SK-N-SH (cell line): ENCODE measurements at regions not wholly inside any gene's neighbourhood (a gene's known extent, or its start where the extent isn't known, plus 50 kb on each side); places are given as distances from the start of the nearest gene placed in this dataset.

Experiments used
- CTCF ChIA-PET: fragments of 300-600, 350-600 bp; formaldehyde crosslinking; extraction: SDS; loops from one replicate; lab custom pipeline; 2021; lab: Yijun Ruan, JAX
- POLR2A ChIA-PET: fragments of 350-600 bp; sonication (Branson Sonifier 250); formaldehyde crosslinking; extraction: SDS; loops from one replicate; lab custom pipeline; 2020; ENCODE audit warnings: antibody characterized with exemption, inconsistent platforms; lab: Yijun Ruan, JAX
- DNase-seq: peaks from one replicate; pipeline ENCODE4 v3.0.0; 2012
- H2AFZ ChIP-seq: fragments of 200-600 bp; sonication (generic); 2 replicates; pipeline ENCODE4 v1.8.1; 2016; ENCODE audit warnings: antibody characterized with exemption, mild to moderate bottlenecking, low read depth
- H3F3A ChIP-seq: fragments of 200-600 bp; sonication (generic); replicated peaks from 2 replicates; pipeline ENCODE3; 2016; ENCODE audit warnings: antibody characterized with exemption, mild to moderate bottlenecking; ENCODE audit not compliant: insufficient read depth
- H3K27ac ChIP-seq, 2 experiments: fragments of 200-500 bp in 1 of 2; fragments of 200-600 bp in 1 of 2; sonication (Bioruptor generic) in 1 of 2; sonication (generic), shearing (Covaris generic) in 1 of 2; 2 replicates each; pipeline versions ENCODE4 v1.5.1 to v1.6.1; 2014 to 2016; ENCODE audit warnings: low read depth in 2 of 2, inconsistent platforms in 1 of 2, low read length in 1 of 2, mild to moderate bottlenecking in 1 of 2, mixed read lengths in 1 of 2
- H3K27me3 ChIP-seq: fragments of 200-600 bp; sonication (generic), shearing (Covaris generic); 2 replicates; pipeline ENCODE4 v1.6.1; 2016; ENCODE audit warnings: mixed run types; ENCODE audit not compliant: insufficient read depth
- H3K36me3 ChIP-seq, 2 experiments: fragments of 200-500 bp in 1 of 2; fragments of 200-600 bp in 1 of 2; sonication (Bioruptor generic) in 1 of 2; sonication (generic) in 1 of 2; replicated peaks in 1 of 2; 2 replicates each; pipeline versions ENCODE3 to v1.5.1; 2014 to 2016; ENCODE audit warnings: low read length in 1 of 2, mild to moderate bottlenecking in 1 of 2; ENCODE audit not compliant: insufficient read depth in 2 of 2, control insufficient read depth in 1 of 2
- H3K4me1 ChIP-seq, 2 experiments: fragments of 200-500 bp in 1 of 2; fragments of 200-600 bp in 1 of 2; sonication (Bioruptor generic) in 1 of 2; sonication (generic), shearing (Covaris generic) in 1 of 2; 2 replicates each; pipeline versions ENCODE4 v1.5.1 to v1.6.1; 2014 to 2016; ENCODE audit warnings: low read depth in 1 of 2, low read length in 1 of 2, mixed run types in 1 of 2; ENCODE audit not compliant: insufficient read depth in 2 of 2, control insufficient read depth in 1 of 2
- H3K4me2 ChIP-seq: fragments of 200-600 bp; sonication (generic), shearing (Covaris generic); 2 replicates; pipeline ENCODE4 v1.6.1; 2017; ENCODE audit warnings: mixed run types
- H3K4me3 ChIP-seq, 2 experiments: fragments of 200-500 bp in 1 of 2; fragments of 200-600 bp in 1 of 2; sonication (Bioruptor generic) in 1 of 2; sonication (generic), shearing (Covaris generic) in 1 of 2; 2 replicates each; pipeline versions ENCODE4 v1.5.1 to v1.8.1; 2014 to 2016; ENCODE audit warnings: low read depth in 2 of 2, inconsistent platforms in 1 of 2, low read length in 1 of 2, mild to moderate bottlenecking in 1 of 2, mixed read lengths in 1 of 2, moderate library complexity in 1 of 2
- H3K79me2 ChIP-seq: fragments of 200-600 bp; sonication (generic); 2 replicates; pipeline ENCODE4 v1.8.1; 2017; ENCODE audit warnings: mild to moderate bottlenecking; ENCODE audit not compliant: insufficient read depth
- H3K9ac ChIP-seq: fragments of 200-600 bp; sonication (generic); 2 replicates; pipeline ENCODE4 v1.6.1; 2017; ENCODE audit warnings: mixed run types
- H3K9me2 ChIP-seq: fragments of 200-600 bp; sonication (generic); 2 replicates; pipeline ENCODE4 v1.6.1; 2017; ENCODE audit warnings: mixed run types
- H3K9me3 ChIP-seq: fragments of 200-600 bp; sonication (generic); 2 replicates; pipeline ENCODE4 v1.6.1; 2017; ENCODE audit warnings: mixed run types, mild to moderate bottlenecking, moderate library complexity
- H4K20me1 ChIP-seq: fragments of 200-600 bp; sonication (generic); 2 replicates; pipeline ENCODE4 v1.6.1; 2017; ENCODE audit warnings: mild to moderate bottlenecking, mixed run types; ENCODE audit not compliant: insufficient read depth
- CHD2 ChIP-seq: fragments of 150-350 bp; IDR thresholded peaks from 2 replicates; pipeline ENCODE4 v1.6.1; 2018; ENCODE audit warnings: low read length; ENCODE audit not compliant: partially characterized antibody
- ELF1 ChIP-seq: IDR thresholded peaks from 2 replicates; pipeline ENCODE4 v1.4.0; 2012
- GABPA ChIP-seq: IDR thresholded peaks from 2 replicates; pipeline ENCODE4 v1.4.0; 2012; ENCODE audit warnings: low read depth, mild to moderate bottlenecking
- GATA2 ChIP-seq: sonication (generic); formaldehyde crosslinking; IDR thresholded peaks from 2 replicates; pipeline ENCODE4 v1.5.0; 2020; ENCODE audit warnings: mild to moderate bottlenecking, missing genetic modification reagents
- SIN3A ChIP-seq: IDR thresholded peaks from 2 replicates; pipeline ENCODE4 v1.6.1; 2012; ENCODE audit warnings: low read depth, mild to moderate bottlenecking, low read length, moderate library complexity, borderline replicate concordance
- TCF12 ChIP-seq: IDR thresholded peaks from 2 replicates; pipeline ENCODE4 v1.4.0; 2012
- TEAD4 ChIP-seq: IDR thresholded peaks from 2 replicates; pipeline ENCODE4 v1.4.0; 2012; ENCODE audit warnings: mild to moderate bottlenecking, borderline replicate concordance; ENCODE audit not compliant: insufficient read depth
- WGBS: methylation state at CpG from one replicate; pipeline ENCODE4 v1.1.6; 2017; ENCODE audit warnings: low lambda C conversion rate; 5-methylcytosine and 5-hydroxymethylcytosine counted together
- TF ChIP-seq, protein P1 (sequence below): IDR thresholded peaks from 2 replicates; pipeline ENCODE4; 2012
- TF ChIP-seq, protein P2 (sequence below): IDR thresholded peaks from 2 replicates; pipeline ENCODE4 v1.4.0; 2012; ENCODE audit warnings: low read depth
- TF ChIP-seq, protein P3 (sequence below): IDR thresholded peaks from 2 replicates; pipeline ENCODE4 v1.6.1; 2012; ENCODE audit warnings: mild to moderate bottlenecking, low read depth, low read length, moderate library complexity
- TF ChIP-seq, protein P4 (sequence below): fragments of 150-350 bp; IDR thresholded peaks from 2 replicates; pipeline ENCODE4 v1.6.1; 2016; ENCODE audit warnings: mild to moderate bottlenecking, low read depth, low read length
- TF ChIP-seq, protein P5 (sequence below): fragments of 150-350 bp; IDR thresholded peaks from 2 replicates; pipeline ENCODE4 v1.6.1; 2017; ENCODE audit warnings: antibody characterized with exemption, low read length, low read depth, borderline replicate concordance

DNA sequence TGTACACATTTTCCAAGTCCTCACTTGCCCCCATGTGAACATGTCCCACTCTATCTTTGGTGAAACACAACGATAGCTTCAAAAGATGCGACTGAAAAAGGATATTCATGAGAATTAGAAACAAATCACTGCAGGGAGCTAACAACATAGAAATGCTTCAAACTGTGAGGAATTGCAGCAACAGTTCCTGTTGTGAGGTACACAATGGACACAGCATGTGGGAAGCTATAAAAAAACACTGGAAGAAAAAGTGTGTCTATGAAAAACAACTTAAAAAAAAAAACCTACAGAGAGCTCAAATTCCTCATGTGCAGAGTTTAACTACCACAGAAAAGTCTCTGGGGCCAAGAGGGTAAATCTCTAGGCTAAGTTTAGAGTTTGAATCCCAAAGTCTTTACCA lies 51.6 kb upstream of the BLTP1 start:
- H3K4me1 ChIP-seq, result no peaks in the 10 kb centered on the region; a peak in 1 of 4 replicates
- no peaks in the 10 kb centered on the region for H3K79me2 ChIP-seq
- peaks cover 4% of the 10 kb centered on the region; the same call in 1 of the 2 replicates for H3K27me3 ChIP-seq
- no peaks in the 10 kb centered on the region for H3F3A ChIP-seq
- POLR2A ChIA-PET, result no interaction called here
- no peak overlapping the region for H3K4me2 ChIP-seq
- no peak overlapping the region for H3K9ac ChIP-seq
- H3K9me3 ChIP-seq, result no peaks in the 10 kb centered on the region
- no peak for DNase-seq
- H4K20me1 ChIP-seq, result no peaks in the 10 kb centered on the region
- H3K27ac ChIP-seq, result no peak overlapping the region
- no peaks in the 10 kb centered on the region for H3K36me3 ChIP-seq
- CTCF ChIA-PET, result interaction anchor here (0.6 kb wide), 1 partner anchor 199 kb away, joined by 3 read pairs; no protein-coding TSS in a partner anchor
- no peaks in the 10 kb centered on the region for H3K9me2 ChIP-seq
- 5% methylated on average over 2 of the region's 2 CpGs for WGBS
- no peak overlapping the region for H2AFZ ChIP-seq
- TF ChIP-seq, protein P1, sequence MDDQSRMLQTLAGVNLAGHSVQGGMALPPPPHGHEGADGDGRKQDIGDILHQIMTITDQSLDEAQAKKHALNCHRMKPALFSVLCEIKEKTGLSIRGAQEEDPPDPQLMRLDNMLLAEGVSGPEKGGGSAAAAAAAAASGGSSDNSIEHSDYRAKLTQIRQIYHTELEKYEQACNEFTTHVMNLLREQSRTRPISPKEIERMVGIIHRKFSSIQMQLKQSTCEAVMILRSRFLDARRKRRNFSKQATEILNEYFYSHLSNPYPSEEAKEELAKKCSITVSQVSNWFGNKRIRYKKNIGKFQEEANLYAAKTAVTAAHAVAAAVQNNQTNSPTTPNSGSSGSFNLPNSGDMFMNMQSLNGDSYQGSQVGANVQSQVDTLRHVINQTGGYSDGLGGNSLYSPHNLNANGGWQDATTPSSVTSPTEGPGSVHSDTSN, result no peak
- H3K4me3 ChIP-seq, result no peak overlapping the region

DNA sequence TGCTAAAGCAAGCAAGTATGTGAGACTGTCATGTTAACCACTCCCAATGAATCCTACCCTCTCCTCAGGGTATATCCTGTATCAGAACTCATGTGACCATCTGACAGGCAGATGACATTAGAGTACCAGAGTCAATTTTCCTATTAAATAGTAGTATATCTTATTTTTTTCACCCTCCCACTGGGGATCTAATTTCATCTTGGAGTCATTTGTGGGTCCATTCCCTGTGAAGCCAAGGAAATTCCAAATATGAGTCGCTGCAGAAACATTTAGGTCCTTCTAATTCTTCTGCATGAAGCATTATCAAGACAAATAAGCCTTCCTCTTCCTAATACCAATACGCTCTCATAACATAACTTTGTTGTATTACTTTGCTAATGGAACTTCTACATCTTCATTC lies 52.2 kb upstream of the BLTP1 start:
- Histone ChIP-seq H2AFZ (no peak overlapping the region), H3K4me3 (no peak overlapping the region), H4K20me1 (no peaks in the 10 kb centered on the region), H3K9me2 (no peaks in the 10 kb centered on the region), H3F3A (no peaks in the 10 kb centered on the region), H3K79me2 (no peaks in the 10 kb centered on the region), H3K9me3 (no peaks in the 10 kb centered on the region), H3K4me2 (no peak overlapping the region), H3K27ac (no peak overlapping the region), H3K36me3 (no peaks in the 10 kb centered on the region), H3K9ac (no peak overlapping the region), H3K4me1 (no peaks in the 10 kb centered on the region; a peak in 1 of 4 replicates), H3K27me3 (peaks cover 4% of the 10 kb centered on the region; the same call in 1 of the 2 replicates)
- 4% methylated on average over 2 of the region's 2 CpGs for WGBS
- ChIA-PET POLR2A (no interaction called here), CTCF (no interaction called here)
- TF ChIP-seq, protein P2, sequence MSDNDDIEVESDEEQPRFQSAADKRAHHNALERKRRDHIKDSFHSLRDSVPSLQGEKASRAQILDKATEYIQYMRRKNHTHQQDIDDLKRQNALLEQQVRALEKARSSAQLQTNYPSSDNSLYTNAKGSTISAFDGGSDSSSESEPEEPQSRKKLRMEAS, result no peak
- TF ChIP-seq SIN3A, result no peak
- DNase-seq, result no peak

DNA sequence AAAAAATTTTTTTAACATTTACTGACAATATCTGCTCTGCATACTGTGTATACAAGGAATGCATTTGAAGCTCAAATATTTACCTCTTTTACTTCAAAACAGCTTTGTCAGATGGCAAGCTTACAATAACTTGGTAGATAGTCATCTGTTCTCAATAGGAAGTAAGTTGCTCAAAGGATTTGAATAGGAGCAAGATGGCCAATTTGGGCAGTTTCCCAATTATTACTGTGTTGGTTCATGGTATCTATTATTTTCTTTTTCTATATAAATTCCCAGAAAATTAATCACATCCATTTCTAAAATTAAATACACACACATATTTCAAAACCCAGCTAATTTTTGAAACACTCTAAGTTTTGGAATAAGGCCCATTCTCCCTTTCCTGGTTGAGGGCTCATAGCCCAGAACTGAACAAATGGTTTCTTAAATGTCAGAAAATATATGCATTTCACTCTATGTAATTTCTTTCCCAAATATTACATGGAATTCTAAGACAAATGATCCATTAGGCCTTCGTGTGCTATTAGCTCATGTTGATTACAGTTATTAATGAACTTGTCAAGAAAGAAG lies 60.2 kb upstream of the BLTP1 start:
- no peak overlapping the region for H2AFZ ChIP-seq
- H3K36me3 ChIP-seq, result no peaks in the 10 kb centered on the region
- H3F3A ChIP-seq, result no peaks in the 10 kb centered on the region
- DNase-seq, result no peak
- no peak overlapping the region for H3K4me3 ChIP-seq
- H3K9ac ChIP-seq, result no peak overlapping the region
- no peaks in the 10 kb centered on the region for H3K79me2 ChIP-seq
- H3K4me1 ChIP-seq, result no peaks in the 10 kb centered on the region
- ChIA-PET POLR2A (no interaction called here), CTCF (interaction anchor here (1.0 kb wide), 1 partner anchor 11 kb away, joined by 3 read pairs; no protein-coding TSS in a partner anchor)
- H4K20me1 ChIP-seq, result no peaks in the 10 kb centered on the region
- WGBS, result 3% methylated on average over 1 of the region's 1 CpG
- no peaks in the 10 kb centered on the region for H3K9me3 ChIP-seq
- no peak overlapping the region for H3K4me2 ChIP-seq
- H3K27ac ChIP-seq, result no peak overlapping the region
- no peaks in the 10 kb centered on the region; the same call in 1 of the 2 replicates for H3K27me3 ChIP-seq
- H3K9me2 ChIP-seq, result no peaks in the 10 kb centered on the region
- TF ChIP-seq TEAD4 (no peak), TCF12 (no peak), CHD2 (no peak), ELF1 (no peak), GATA2 (no peak), GABPA (no peak)
- TF ChIP-seq, protein P3, sequence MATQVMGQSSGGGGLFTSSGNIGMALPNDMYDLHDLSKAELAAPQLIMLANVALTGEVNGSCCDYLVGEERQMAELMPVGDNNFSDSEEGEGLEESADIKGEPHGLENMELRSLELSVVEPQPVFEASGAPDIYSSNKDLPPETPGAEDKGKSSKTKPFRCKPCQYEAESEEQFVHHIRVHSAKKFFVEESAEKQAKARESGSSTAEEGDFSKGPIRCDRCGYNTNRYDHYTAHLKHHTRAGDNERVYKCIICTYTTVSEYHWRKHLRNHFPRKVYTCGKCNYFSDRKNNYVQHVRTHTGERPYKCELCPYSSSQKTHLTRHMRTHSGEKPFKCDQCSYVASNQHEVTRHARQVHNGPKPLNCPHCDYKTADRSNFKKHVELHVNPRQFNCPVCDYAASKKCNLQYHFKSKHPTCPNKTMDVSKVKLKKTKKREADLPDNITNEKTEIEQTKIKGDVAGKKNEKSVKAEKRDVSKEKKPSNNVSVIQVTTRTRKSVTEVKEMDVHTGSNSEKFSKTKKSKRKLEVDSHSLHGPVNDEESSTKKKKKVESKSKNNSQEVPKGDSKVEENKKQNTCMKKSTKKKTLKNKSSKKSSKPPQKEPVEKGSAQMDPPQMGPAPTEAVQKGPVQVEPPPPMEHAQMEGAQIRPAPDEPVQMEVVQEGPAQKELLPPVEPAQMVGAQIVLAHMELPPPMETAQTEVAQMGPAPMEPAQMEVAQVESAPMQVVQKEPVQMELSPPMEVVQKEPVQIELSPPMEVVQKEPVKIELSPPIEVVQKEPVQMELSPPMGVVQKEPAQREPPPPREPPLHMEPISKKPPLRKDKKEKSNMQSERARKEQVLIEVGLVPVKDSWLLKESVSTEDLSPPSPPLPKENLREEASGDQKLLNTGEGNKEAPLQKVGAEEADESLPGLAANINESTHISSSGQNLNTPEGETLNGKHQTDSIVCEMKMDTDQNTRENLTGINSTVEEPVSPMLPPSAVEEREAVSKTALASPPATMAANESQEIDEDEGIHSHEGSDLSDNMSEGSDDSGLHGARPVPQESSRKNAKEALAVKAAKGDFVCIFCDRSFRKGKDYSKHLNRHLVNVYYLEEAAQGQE, result no peak
- TF ChIP-seq, protein P4, sequence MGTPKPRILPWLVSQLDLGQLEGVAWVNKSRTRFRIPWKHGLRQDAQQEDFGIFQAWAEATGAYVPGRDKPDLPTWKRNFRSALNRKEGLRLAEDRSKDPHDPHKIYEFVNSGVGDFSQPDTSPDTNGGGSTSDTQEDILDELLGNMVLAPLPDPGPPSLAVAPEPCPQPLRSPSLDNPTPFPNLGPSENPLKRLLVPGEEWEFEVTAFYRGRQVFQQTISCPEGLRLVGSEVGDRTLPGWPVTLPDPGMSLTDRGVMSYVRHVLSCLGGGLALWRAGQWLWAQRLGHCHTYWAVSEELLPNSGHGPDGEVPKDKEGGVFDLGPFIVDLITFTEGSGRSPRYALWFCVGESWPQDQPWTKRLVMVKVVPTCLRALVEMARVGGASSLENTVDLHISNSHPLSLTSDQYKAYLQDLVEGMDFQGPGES, result no peak
- TF ChIP-seq, protein P5, sequence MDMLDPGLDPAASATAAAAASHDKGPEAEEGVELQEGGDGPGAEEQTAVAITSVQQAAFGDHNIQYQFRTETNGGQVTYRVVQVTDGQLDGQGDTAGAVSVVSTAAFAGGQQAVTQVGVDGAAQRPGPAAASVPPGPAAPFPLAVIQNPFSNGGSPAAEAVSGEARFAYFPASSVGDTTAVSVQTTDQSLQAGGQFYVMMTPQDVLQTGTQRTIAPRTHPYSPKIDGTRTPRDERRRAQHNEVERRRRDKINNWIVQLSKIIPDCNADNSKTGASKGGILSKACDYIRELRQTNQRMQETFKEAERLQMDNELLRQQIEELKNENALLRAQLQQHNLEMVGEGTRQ, result no peak
